Transverse colon (tissue), 3 donors: ENCODE measurements at regions not wholly inside any gene's neighbourhood (a gene's known extent, or its start where the extent isn't known, plus 50 kb on each side); places are given as distances from the start of the nearest gene placed in this dataset.

Experiments used
- EP300 ChIP-seq: sonication (generic); formaldehyde crosslinking; IDR thresholded peaks from one replicate; pipeline ENCODE4 v1.6.1; 2017; ENCODE audit warnings: antibody characterized with exemption, low read depth
- POLR2A ChIP-seq: fragments of 450-650 bp; IDR thresholded peaks from one replicate; pipeline ENCODE4 v1.6.1; 2016; ENCODE audit warnings: antibody characterized with exemption, mild to moderate bottlenecking, moderate library complexity
- TF ChIP-seq, protein P1 (sequence below), 5 experiments: fragments of 200-600 bp in 3 of 5; fragments of 450-650 bp in 2 of 5; sonication (generic) in 3 of 5; IDR thresholded peaks; 1 replicate in 2 of 5; 2 replicates in 3 of 5; pipeline ENCODE4 v1.5.1; 2016 to 2017; ENCODE audit warnings: antibody characterized with exemption in 5 of 5, inconsistent platforms in 3 of 5, mild to moderate bottlenecking in 2 of 5, moderate library complexity in 1 of 5

- TF ChIP-seq, protein P1, sequence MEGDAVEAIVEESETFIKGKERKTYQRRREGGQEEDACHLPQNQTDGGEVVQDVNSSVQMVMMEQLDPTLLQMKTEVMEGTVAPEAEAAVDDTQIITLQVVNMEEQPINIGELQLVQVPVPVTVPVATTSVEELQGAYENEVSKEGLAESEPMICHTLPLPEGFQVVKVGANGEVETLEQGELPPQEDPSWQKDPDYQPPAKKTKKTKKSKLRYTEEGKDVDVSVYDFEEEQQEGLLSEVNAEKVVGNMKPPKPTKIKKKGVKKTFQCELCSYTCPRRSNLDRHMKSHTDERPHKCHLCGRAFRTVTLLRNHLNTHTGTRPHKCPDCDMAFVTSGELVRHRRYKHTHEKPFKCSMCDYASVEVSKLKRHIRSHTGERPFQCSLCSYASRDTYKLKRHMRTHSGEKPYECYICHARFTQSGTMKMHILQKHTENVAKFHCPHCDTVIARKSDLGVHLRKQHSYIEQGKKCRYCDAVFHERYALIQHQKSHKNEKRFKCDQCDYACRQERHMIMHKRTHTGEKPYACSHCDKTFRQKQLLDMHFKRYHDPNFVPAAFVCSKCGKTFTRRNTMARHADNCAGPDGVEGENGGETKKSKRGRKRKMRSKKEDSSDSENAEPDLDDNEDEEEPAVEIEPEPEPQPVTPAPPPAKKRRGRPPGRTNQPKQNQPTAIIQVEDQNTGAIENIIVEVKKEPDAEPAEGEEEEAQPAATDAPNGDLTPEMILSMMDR (IDR thresholded peaks at IDR 0.05) = no peak
- no peak for TF ChIP-seq EP300
- no peak for TF ChIP-seq POLR2A
These were observed 76.9 kb downstream of the PRL start for GRCh38 chr6:22219925-22220324.
